Mammary epithelial cell (primary cell): ENCODE measurements at regions not wholly inside any gene's neighbourhood (a gene's known extent, or its start where the extent isn't known, plus 50 kb on each side); places are given as distances from the start of the nearest gene placed in this dataset.

Source experiments
- EZH2 ChIP-seq: IDR thresholded peaks from 2 replicates; pipeline ENCODE4 v1.6.1; 2012; ENCODE audit warnings: low read length, inconsistent platforms, borderline replicate concordance
- TF ChIP-seq, protein P1 (sequence below), 2 donors: IDR thresholded peaks in 1 of 2; conservative IDR thresholded peaks in 1 of 2; 2 replicates each; pipeline ENCODE4 v1.5.1; 2011 to 2012; ENCODE audit warnings: inconsistent platforms in 2 of 2, low read length in 2 of 2, mild to moderate bottlenecking in 2 of 2, control low read depth in 1 of 2, low read depth in 1 of 2; ENCODE audit not compliant: insufficient read depth in 1 of 2; ENCODE audit errors: extremely low read depth in 1 of 2

DNA sequence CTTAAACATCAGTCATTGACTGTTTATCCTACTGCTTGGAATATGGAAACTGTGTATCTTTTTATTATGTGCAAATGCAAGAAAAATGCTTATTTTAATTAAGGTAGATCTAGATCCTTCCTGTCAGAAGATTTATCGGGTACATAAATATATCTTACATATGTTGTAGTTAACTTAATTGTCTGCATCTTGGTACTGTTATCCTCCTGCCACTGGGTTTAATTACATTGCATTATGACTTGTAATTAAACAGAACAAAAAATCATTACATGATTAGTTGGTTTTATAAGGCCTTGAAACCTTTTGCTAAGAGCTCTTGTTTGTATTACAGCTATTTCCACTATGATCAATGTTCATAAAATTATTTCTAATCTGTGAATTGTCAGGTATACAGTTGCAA, 211.2 kb downstream of the PTGER3 start:
- TF ChIP-seq EZH2: no peak
- TF ChIP-seq, protein P1, sequence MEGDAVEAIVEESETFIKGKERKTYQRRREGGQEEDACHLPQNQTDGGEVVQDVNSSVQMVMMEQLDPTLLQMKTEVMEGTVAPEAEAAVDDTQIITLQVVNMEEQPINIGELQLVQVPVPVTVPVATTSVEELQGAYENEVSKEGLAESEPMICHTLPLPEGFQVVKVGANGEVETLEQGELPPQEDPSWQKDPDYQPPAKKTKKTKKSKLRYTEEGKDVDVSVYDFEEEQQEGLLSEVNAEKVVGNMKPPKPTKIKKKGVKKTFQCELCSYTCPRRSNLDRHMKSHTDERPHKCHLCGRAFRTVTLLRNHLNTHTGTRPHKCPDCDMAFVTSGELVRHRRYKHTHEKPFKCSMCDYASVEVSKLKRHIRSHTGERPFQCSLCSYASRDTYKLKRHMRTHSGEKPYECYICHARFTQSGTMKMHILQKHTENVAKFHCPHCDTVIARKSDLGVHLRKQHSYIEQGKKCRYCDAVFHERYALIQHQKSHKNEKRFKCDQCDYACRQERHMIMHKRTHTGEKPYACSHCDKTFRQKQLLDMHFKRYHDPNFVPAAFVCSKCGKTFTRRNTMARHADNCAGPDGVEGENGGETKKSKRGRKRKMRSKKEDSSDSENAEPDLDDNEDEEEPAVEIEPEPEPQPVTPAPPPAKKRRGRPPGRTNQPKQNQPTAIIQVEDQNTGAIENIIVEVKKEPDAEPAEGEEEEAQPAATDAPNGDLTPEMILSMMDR (conservative IDR thresholded peaks at IDR 0.05 in 1 of 2, IDR thresholded peaks at IDR 0.05 in 1 of 2; ENCODE audit: extremely low read depth in 1 of 2, insufficient read depth in 1 of 2, low read depth in 1 of 2, low read length in 2 of 2): no peak
